Astrocyte (in vitro differentiated cells and primary cell): ENCODE measurements at regions not wholly inside any gene's neighbourhood (a gene's known extent, or its start where the extent isn't known, plus 50 kb on each side); places are given as distances from the start of the nearest gene placed in this dataset.

Source experiments
- CTCF ChIP-seq: IDR thresholded peaks from 2 replicates; pipeline ENCODE4 v1.5.1; 2011; ENCODE audit warnings: low read depth, mild to moderate bottlenecking, inconsistent platforms, low read length, moderate library complexity; ENCODE audit not compliant: insufficient read depth
- EZH2 ChIP-seq: IDR thresholded peaks from 2 replicates; pipeline ENCODE4 v1.6.1; 2012; ENCODE audit warnings: mild to moderate bottlenecking, low read length, inconsistent platforms; ENCODE audit not compliant: insufficient read depth

- no peak for TF ChIP-seq CTCF
- no peak for TF ChIP-seq EZH2
These were observed 316.7 kb downstream of the GABRG2 start for GRCh38 chr5:162384225-162384624.
